HCT116 (cell line): ENCODE measurements at regions not wholly inside any gene's neighbourhood (a gene's known extent, or its start where the extent isn't known, plus 50 kb on each side); places are given as distances from the start of the nearest gene placed in this dataset.

Experiments
- ATAC-seq: fragments of 200-7000 bp; cut with Tn5 transposase; 2 replicates; pipeline ENCODE4 v1.9.1; 2020; ENCODE audit warnings: mild to moderate bottlenecking, moderate library complexity
- BruUV-seq: library from RNA; stranded (reverse); fragments of 400-500 nt; replicated peaks from 2 replicates; lab custom pipeline; 2021; lab: Mats Ljungman, UMichigan
- CTCF ChIA-PET: fragments of 300-600 bp; sonication (Branson Sonifier 250); formaldehyde crosslinking; loops from one replicate; lab custom pipeline; 2021; ENCODE audit warnings: antibody characterized with exemption; lab: Charles Lee
- POLR2A ChIA-PET: fragments of 300-600, 350-600 bp; sonication (Branson Sonifier 250); formaldehyde crosslinking; loops from one replicate; lab custom pipeline; 2021; ENCODE audit warnings: antibody characterized with exemption; lab: Charles Lee
- RAD21 ChIA-PET, 2 experiments: fragments of 300-600 bp; sonication (Branson Sonifier 250); formaldehyde crosslinking; loops; one replicate each; lab custom pipeline; 2023; ENCODE audit warnings: low total read pairs in 2 of 2; ENCODE audit not compliant: uncharacterized antibody in 2 of 2, unreplicated experiment in 2 of 2, low non-redundant PET in 1 of 2; lab: Charles Lee
- DNase-seq: peaks from one replicate; pipeline ENCODE4 v3.0.0-alpha.2; 2010; ENCODE audit warnings: low read depth, low spot score
- H2AFZ ChIP-seq: fragments of 200-600 bp; shearing (Covaris generic), sonication (generic); 2 replicates; pipeline ENCODE4 v1.6.1; 2017; ENCODE audit warnings: low read depth, mixed run types, mixed read lengths, antibody characterized with exemption, low read length; ENCODE audit not compliant: poor library complexity, severe bottlenecking
- H3K27ac ChIP-seq: 2 replicates; pipeline ENCODE4 v1.5.1; 2012; ENCODE audit warnings: low read depth, low read length
- H3K27me3 ChIP-seq: fragments of 200-600 bp; sonication (generic); 2 replicates; pipeline ENCODE4 v1.6.1; 2016; ENCODE audit warnings: mixed run types, low read length, mixed read lengths; ENCODE audit not compliant: insufficient read depth
- H3K36me3 ChIP-seq, 2 experiments: fragments of 200-500 bp in 1 of 2; fragments of 200-600 bp in 1 of 2; sonication (Bioruptor generic) in 1 of 2; sonication (generic) in 1 of 2; 2 replicates each; pipeline versions ENCODE4 v1.5.1 to v1.6.1; 2014 to 2016; ENCODE audit warnings: low read length in 2 of 2, inconsistent platforms in 1 of 2, mixed read lengths in 1 of 2, mixed run types in 1 of 2; ENCODE audit not compliant: insufficient read depth in 2 of 2, control insufficient read depth in 1 of 2
- H3K4me1 ChIP-seq, 2 experiments: fragments of 200-600 bp in 1 of 2; sonication (generic) in 1 of 2; 2 replicates each; pipeline versions ENCODE4 v1.5.1 to v1.6.1; 2012 to 2017; ENCODE audit warnings: low read length in 2 of 2, inconsistent platforms in 1 of 2, mild to moderate bottlenecking in 1 of 2, mixed read lengths in 1 of 2, mixed run types in 1 of 2, moderate library complexity in 1 of 2; ENCODE audit not compliant: insufficient read depth in 2 of 2, control insufficient read depth in 1 of 2
- H3K4me2 ChIP-seq: fragments of 200-600 bp; sonication (generic); 2 replicates; pipeline ENCODE4 v1.6.1; 2017; ENCODE audit warnings: mixed run types, low read length, mixed read lengths
- H3K4me3 ChIP-seq, 2 experiments: fragments of 200-600 bp in 1 of 2; sonication (generic) in 1 of 2; replicated peaks in 1 of 2; 2 replicates each; pipeline ENCODE4 v1.5.1; 2011 to 2016; ENCODE audit warnings: low read length in 2 of 2, control low read depth in 1 of 2, low read depth in 1 of 2, mild to moderate bottlenecking in 1 of 2, mixed read lengths in 1 of 2, mixed run types in 1 of 2
- H3K79me2 ChIP-seq: fragments of 200-600 bp; sonication (generic); 2 replicates; pipeline ENCODE4 v1.6.1; 2017; ENCODE audit warnings: mild to moderate bottlenecking, mixed run types, low read length, moderate library complexity, mixed read lengths; ENCODE audit not compliant: insufficient read depth
- H3K9ac ChIP-seq: fragments of 200-600 bp; sonication (generic); 2 replicates; pipeline ENCODE4 v1.6.1; 2016; ENCODE audit warnings: low read length, mixed read lengths
- H3K9me2 ChIP-seq: fragments of 200-600 bp; sonication (generic), shearing (Covaris generic); 2 replicates; pipeline ENCODE4 v1.6.1; 2017; ENCODE audit warnings: mixed run types, mild to moderate bottlenecking, moderate library complexity; ENCODE audit not compliant: insufficient read depth
- H3K9me3 ChIP-seq, 2 experiments: fragments of 200-500 bp in 1 of 2; fragments of 200-600 bp in 1 of 2; sonication (Bioruptor generic) in 1 of 2; sonication (generic) in 1 of 2; 2 replicates each; pipeline ENCODE4 v1.6.1; 2014 to 2017; ENCODE audit warnings: low read length in 2 of 2, mixed read lengths in 2 of 2, inconsistent platforms in 1 of 2, low read depth in 1 of 2, mild to moderate bottlenecking in 1 of 2, mixed run types in 1 of 2, moderate library complexity in 1 of 2; ENCODE audit not compliant: control insufficient read depth in 1 of 2, insufficient read depth in 1 of 2
- H4K20me1 ChIP-seq: fragments of 200-600 bp; sonication (generic), shearing (Covaris generic); 2 replicates; pipeline ENCODE4 v1.6.1; 2017; ENCODE audit warnings: mixed run types, mild to moderate bottlenecking, moderate library complexity; ENCODE audit not compliant: insufficient read depth
- CBX3 ChIP-seq: IDR thresholded peaks from 2 replicates; pipeline ENCODE4 v1.6.1; 2012; ENCODE audit warnings: low read depth
- POLR2A ChIP-seq: IDR thresholded peaks from 2 replicates; pipeline ENCODE4 v1.7.0; 2011; ENCODE audit warnings: borderline replicate concordance; ENCODE audit not compliant: insufficient read depth, insufficient read length; ENCODE audit errors: extremely low read depth
- RAD21 ChIP-seq: IDR thresholded peaks from 2 replicates; pipeline ENCODE4 v1.6.1; 2012; ENCODE audit warnings: low read depth, mild to moderate bottlenecking
- ZFX ChIP-seq: fragments of 450-650 bp; IDR thresholded peaks from 2 replicates; pipeline ENCODE4 v1.6.1; 2017
- intact Hi-C: fragments of 100-400 bp; cut with micrococcal nuclease; formaldehyde crosslinking; loops from 2 replicates; pipeline ENCODE4 v1.10.0; 2022
- TF ChIP-seq, protein P1 (sequence below), 3 experiments: fragments of 200-600 bp in 1 of 3; sonication (generic) in 1 of 3; IDR thresholded peaks in 2 of 3; conservative IDR thresholded peaks in 1 of 3; 2 replicates each; pipeline ENCODE4 v1.5.1; 2012 to 2017; ENCODE audit warnings: low read depth in 2 of 3, low read length in 2 of 3, antibody characterized with exemption in 1 of 3, borderline replicate concordance in 1 of 3, control low read depth in 1 of 3, mild to moderate bottlenecking in 1 of 3, mixed read lengths in 1 of 3, mixed run types in 1 of 3, moderate library complexity in 1 of 3; ENCODE audit not compliant: insufficient read depth in 1 of 3

DNA sequence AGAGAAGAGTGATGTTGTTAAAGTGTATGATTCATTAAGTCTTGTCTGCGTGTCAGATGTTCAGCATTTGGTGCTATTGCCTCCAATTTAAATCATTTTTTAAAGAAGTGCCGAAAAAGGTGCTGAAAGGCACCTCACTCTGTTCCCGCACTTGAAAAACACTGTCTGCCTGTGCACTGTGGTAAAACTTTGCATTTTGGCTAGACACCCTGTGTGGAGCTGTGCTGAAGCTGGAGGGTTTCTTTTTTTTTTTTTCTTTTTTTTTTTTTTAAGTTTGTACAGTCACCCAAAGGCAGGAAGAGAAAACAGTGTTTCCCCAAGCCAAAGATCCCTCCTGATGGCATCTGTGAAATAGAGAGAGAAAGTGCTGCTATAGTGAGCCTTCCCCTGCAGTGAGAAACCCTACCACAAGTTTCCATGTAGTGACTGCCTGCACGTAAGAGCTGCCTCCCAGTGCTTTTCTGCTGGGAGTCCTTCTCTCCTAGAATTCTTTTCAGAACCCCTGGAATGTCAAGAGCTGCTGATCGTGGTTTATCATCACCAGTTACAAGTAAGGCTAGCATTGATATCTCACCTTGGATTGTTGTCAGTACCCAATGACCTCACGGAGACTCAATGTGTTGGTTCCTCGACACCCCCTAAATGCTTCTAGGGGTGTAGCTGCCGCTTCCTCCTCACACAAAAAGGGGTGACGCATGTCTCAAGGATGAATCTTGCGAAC is 116.0 kb upstream of the SOX9 start:
- RAD21 ChIA-PET: interaction anchor here in 1 of 2 experiments (0.7 kb wide), 1 partner anchor 196 kb away, joined by 4 read pairs; no protein-coding TSS in a partner anchor

DNA sequence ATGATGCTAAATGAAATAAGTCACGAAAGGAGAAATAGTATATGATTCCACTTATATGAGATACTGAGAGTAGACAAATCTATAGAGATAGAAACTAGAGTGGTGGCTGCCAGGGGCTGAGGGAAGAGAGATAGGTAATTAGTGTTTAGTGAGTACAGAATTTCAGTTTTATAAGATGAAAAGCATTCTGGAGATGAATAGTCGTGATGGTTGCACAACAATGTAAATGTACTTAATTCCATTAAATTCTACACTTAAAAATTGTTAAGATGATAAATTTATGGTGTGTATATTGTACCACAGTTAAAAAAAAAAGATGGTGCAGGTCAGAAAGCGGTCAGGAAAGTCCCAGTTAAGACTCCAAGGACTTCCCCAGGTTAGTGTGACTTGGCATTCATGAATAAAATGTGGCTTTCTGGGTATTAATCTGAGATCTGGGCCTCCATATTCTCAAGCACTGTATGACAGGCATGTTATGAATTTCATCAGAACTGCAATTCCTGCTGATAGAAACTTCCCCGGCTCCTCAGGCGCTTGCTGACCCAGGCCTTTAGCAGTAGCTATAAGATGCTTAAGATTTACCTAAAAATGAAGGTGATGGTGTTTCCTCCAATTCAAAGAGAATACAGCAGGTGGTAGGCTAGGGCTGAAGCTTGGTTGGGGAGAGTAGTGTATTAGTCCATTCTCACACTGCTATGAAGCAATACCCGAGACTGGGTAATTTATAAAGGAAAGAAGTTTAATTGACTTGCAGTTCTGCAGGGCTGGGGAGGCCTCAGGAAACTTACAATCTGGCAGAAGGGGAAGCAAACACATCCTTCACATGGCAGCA is 115.3 kb upstream of the SOX9 start:
- H3K4me1 ChIP-seq: peaks cover 10 to 16% of the 10 kb centered on the region in 2 experiments
- H3K9ac ChIP-seq: no peak overlapping the region
- H3K4me2 ChIP-seq: no peak overlapping the region
- no peaks in the 10 kb centered on the region for H3K79me2 ChIP-seq
- H2AFZ ChIP-seq: no peak overlapping the region
- ChIA-PET POLR2A (no interaction called here), RAD21 (no interaction called here), CTCF (no interaction called here)
- no peaks in the 10 kb centered on the region for H3K9me3 ChIP-seq
- no peak for ATAC-seq
- H3K27me3 ChIP-seq: no peaks in the 10 kb centered on the region
- H3K27ac ChIP-seq: no peak overlapping the region
- BruUV-seq: no TSS peak
- no peak overlapping the region for H3K4me3 ChIP-seq
- TF ChIP-seq ZFX (no peak), RAD21 (peak; percentile 12; the same call in 1 of the 2 replicates)
- TF ChIP-seq, protein P1, sequence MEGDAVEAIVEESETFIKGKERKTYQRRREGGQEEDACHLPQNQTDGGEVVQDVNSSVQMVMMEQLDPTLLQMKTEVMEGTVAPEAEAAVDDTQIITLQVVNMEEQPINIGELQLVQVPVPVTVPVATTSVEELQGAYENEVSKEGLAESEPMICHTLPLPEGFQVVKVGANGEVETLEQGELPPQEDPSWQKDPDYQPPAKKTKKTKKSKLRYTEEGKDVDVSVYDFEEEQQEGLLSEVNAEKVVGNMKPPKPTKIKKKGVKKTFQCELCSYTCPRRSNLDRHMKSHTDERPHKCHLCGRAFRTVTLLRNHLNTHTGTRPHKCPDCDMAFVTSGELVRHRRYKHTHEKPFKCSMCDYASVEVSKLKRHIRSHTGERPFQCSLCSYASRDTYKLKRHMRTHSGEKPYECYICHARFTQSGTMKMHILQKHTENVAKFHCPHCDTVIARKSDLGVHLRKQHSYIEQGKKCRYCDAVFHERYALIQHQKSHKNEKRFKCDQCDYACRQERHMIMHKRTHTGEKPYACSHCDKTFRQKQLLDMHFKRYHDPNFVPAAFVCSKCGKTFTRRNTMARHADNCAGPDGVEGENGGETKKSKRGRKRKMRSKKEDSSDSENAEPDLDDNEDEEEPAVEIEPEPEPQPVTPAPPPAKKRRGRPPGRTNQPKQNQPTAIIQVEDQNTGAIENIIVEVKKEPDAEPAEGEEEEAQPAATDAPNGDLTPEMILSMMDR (IDR thresholded peaks at IDR 0.05 in 2 of 3, conservative IDR thresholded peaks at IDR 0.05 in 1 of 3; ENCODE audit: borderline replicate concordance in 1 of 3, insufficient read depth in 1 of 3, low read depth in 2 of 3, low read length in 2 of 3): no peak
- no peaks in the 10 kb centered on the region for H3K36me3 ChIP-seq
- intact Hi-C loops: no loop called here
- H3K9me2 ChIP-seq: no peaks in the 10 kb centered on the region
- no peak for DNase-seq
- no peaks in the 10 kb centered on the region for H4K20me1 ChIP-seq

More for the DNA sequence above, 116.0 kb upstream of the SOX9 start:
- no peak overlapping the region for H2AFZ ChIP-seq
- DNase-seq: no peak
- H3K4me1 ChIP-seq: peaks cover 10 to 16% of the 10 kb centered on the region in 2 experiments
- H3K36me3 ChIP-seq: no peaks in the 10 kb centered on the region
- no peak overlapping the region for H3K9ac ChIP-seq
- no TSS peak for BruUV-seq
- H3K4me2 ChIP-seq: no peak overlapping the region
- H3K9me3 ChIP-seq: no peaks in the 10 kb centered on the region
- H4K20me1 ChIP-seq: no peaks in the 10 kb centered on the region
- TF ChIP-seq POLR2A: no peak
- TF ChIP-seq CBX3: no peak
- intact Hi-C loops: no loop called here
- POLR2A ChIA-PET: no interaction called here
- H3K27ac ChIP-seq: no peak overlapping the region
- ATAC-seq: no peak
- H3K4me3 ChIP-seq: no peak overlapping the region
- no peaks in the 10 kb centered on the region for H3K9me2 ChIP-seq
- CTCF ChIA-PET: no interaction called here
- H3K27me3 ChIP-seq: no peaks in the 10 kb centered on the region
- H3K79me2 ChIP-seq: no peaks in the 10 kb centered on the region
